Left ventricle myocardium inferior (tissue), 1 donor: ENCODE measurements at regions not wholly inside any gene's neighbourhood (a gene's known extent, or its start where the extent isn't known, plus 50 kb on each side); places are given as distances from the start of the nearest gene placed in this dataset.

ENCODE experiments used
- DNase-seq: peaks from one replicate; pipeline ENCODE4 v3.0.0-alpha.2; 2020
- H3K27ac ChIP-seq: fragments of 200-600 bp; replicated peaks from 2 replicates; pipeline ENCODE4 v1.8.0; 2021
- H3K27me3 ChIP-seq: fragments of 200-600 bp; 2 replicates; pipeline ENCODE4 v1.8.0; 2021; ENCODE audit warnings: low read depth
- H3K36me3 ChIP-seq: fragments of 200-600 bp; 2 replicates; pipeline ENCODE4 v1.8.0; 2021
- H3K4me1 ChIP-seq: fragments of 200-600 bp; 2 replicates; pipeline ENCODE4 v1.8.0; 2021
- H3K4me3 ChIP-seq: fragments of 200-600 bp; 2 replicates; pipeline ENCODE4 v1.8.0; 2021; ENCODE audit warnings: mild to moderate bottlenecking, moderate library complexity
- H3K9me3 ChIP-seq: fragments of 200-600 bp; replicated peaks from 2 replicates; pipeline ENCODE4 v1.8.0; 2021
- CTCF ChIP-seq: fragments of 200-600 bp; IDR thresholded peaks from 2 replicates; pipeline ENCODE4 v1.8.0; 2021; ENCODE audit warnings: antibody characterized with exemption, mild to moderate bottlenecking, borderline replicate concordance
- intact Hi-C: fragments of 100-400 bp; cut with micrococcal nuclease; formaldehyde crosslinking; loops from one replicate; pipeline ENCODE4 v1.11.0; 2022
- donor health status: DM: no; HTN: yes; CAD: no; lungs with severe emphysema.

GRCh38 chr9:90343991-90344390, 298.6 kb downstream of the DIRAS2 start:
- Histone ChIP-seq H3K4me1 (no peaks in the 10 kb centered on the region), H3K27ac (no peak overlapping the region), H3K27me3 (peaks cover 49% of the 10 kb centered on the region), H3K36me3 (no peaks in the 10 kb centered on the region), H3K4me3 (no peak overlapping the region), H3K9me3 (no peaks in the 10 kb centered on the region)
- intact Hi-C loops = no loop called here
- TF ChIP-seq CTCF = no peak
- no peak for DNase-seq

GRCh38 chr9:90365666-90366065, 277.0 kb downstream of the DIRAS2 start:
- Histone ChIP-seq H3K27me3 (peaks cover 40% of the 10 kb centered on the region), H3K4me3 (no peak overlapping the region), H3K36me3 (no peaks in the 10 kb centered on the region), H3K9me3 (no peaks in the 10 kb centered on the region), H3K4me1 (no peaks in the 10 kb centered on the region), H3K27ac (no peak overlapping the region)
- DNase-seq = no peak
- TF ChIP-seq CTCF = no peak
- intact Hi-C loops = no loop called here

GRCh38 chr9:90368241-90368640, 274.4 kb downstream of the DIRAS2 start:
- peaks cover 55% of the 10 kb centered on the region for H3K27me3 ChIP-seq
- H3K4me3 ChIP-seq = no peak overlapping the region
- DNase-seq = no peak
- H3K27ac ChIP-seq = no peak overlapping the region
- TF ChIP-seq CTCF = no peak
- H3K9me3 ChIP-seq = no peaks in the 10 kb centered on the region
- H3K4me1 ChIP-seq = no peaks in the 10 kb centered on the region
- intact Hi-C loops = no loop called here
- H3K36me3 ChIP-seq = no peaks in the 10 kb centered on the region

GRCh38 chr9:90368928-90369327, 273.7 kb downstream of the DIRAS2 start:
- Histone ChIP-seq H3K9me3 (no peaks in the 10 kb centered on the region), H3K27me3 (peaks cover 60% of the 10 kb centered on the region), H3K4me1 (no peaks in the 10 kb centered on the region), H3K36me3 (no peaks in the 10 kb centered on the region), H3K27ac (no peak overlapping the region), H3K4me3 (no peak overlapping the region)
- intact Hi-C loops = no loop called here
- DNase-seq = no peak
- TF ChIP-seq CTCF = no peak

GRCh38 chr9:90379771-90380170, 262.9 kb downstream of the DIRAS2 start:
- Histone ChIP-seq H3K4me3 (no peak overlapping the region), H3K9me3 (no peaks in the 10 kb centered on the region), H3K27me3 (peaks cover 39% of the 10 kb centered on the region), H3K4me1 (no peaks in the 10 kb centered on the region), H3K36me3 (no peaks in the 10 kb centered on the region), H3K27ac (no peak overlapping the region)
- TF ChIP-seq CTCF = no peak
- intact Hi-C loops = no loop called here
- DNase-seq = no peak

GRCh38 chr9:90385146-90385545, 257.5 kb downstream of the DIRAS2 start:
- H3K36me3 ChIP-seq = no peaks in the 10 kb centered on the region
- H3K27me3 ChIP-seq = peaks cover 27% of the 10 kb centered on the region
- H3K4me3 ChIP-seq = no peak overlapping the region
- DNase-seq = no peak
- TF ChIP-seq CTCF = no peak
- intact Hi-C loops = no loop called here
- no peaks in the 10 kb centered on the region for H3K4me1 ChIP-seq
- H3K9me3 ChIP-seq = no peaks in the 10 kb centered on the region
- no peak overlapping the region for H3K27ac ChIP-seq
